ENCODE measurements at regions not wholly inside any gene's neighbourhood (a gene's known extent, or its start where the extent isn't known, plus 50 kb on each side); places are given as distances from the start of the nearest gene placed in this dataset.
A peak's percentile ranks its signal among the peaks of the same experiment; 100 is the strongest.
"Not testable (repeated sequence)": the region's sequence is repeated elsewhere in the genome, so short reads cannot be mapped to it uniquely, and the experiment has no call there.

DNA sequence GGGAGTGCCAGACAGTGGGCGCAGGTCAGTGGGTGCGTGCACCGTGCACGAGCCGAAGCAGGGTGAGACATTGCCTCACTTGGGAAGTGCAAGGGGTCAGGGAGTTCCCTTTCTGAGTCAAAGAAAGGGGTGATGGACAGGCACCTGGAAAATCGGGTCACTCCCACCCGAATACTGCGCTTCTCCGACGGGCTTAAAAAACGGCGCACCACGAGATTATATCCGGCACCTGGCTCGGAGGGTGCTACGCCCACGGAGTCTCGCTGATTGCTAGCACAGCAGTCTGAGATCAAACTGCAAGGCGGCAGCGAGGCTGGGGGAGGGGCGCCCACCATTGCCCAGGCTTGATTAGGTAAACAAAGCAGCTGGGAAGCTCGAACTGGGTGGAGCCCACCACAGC, 58.6 kb upstream of the TSPAN2 start:
- H3K36me3 ChIP-seq (ENCODE audit: control insufficient read depth in 5 of 5, insufficient read depth in 5 of 5, low read length in 5 of 5); H3K27me3 ChIP-seq (ENCODE audit: control insufficient read depth in 5 of 5, insufficient read depth in 4 of 5, low read length in 5 of 5); H3K9ac ChIP-seq (ENCODE audit: low read length in 5 of 5); H3K4me1 ChIP-seq (ENCODE audit: control insufficient read depth in 5 of 5, insufficient read depth in 5 of 5, low read length in 5 of 5); H3K9me3 ChIP-seq (ENCODE audit: control insufficient read depth in 5 of 5, low read length in 5 of 5); H3K4me3 ChIP-seq (ENCODE audit: low read depth in 1 of 5, low read length in 5 of 5); H3K27ac ChIP-seq (ENCODE audit: low read depth, low read length): not testable (repeated sequence)

DNA sequence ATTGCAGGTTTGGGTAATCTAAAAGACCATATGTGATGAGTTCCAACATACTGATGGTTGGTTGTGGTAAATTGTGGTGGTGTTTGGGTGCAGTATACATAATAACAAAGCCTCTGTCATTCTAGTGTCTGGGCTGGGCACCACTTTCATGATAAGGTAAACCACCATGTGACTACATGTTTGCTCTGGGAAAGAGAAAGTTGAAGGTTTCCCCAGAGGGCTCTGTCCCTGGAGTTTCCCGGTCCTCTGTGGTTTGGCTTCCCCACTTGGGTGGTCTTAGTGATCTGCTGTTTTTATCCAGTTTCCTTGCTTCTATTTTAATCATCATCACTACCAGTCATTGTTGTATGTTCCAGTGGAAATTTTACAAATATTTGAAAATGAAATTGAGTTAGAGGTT, 55.9 kb upstream of the TSPAN2 start:
- no peak overlapping the region for H3K4me3 ChIP-seq (ENCODE audit: low read depth in 1 of 5, low read length in 5 of 5)
- no peak overlapping the region for H3K9ac ChIP-seq (ENCODE audit: low read length in 5 of 5)
- H3K36me3 ChIP-seq (ENCODE audit: control insufficient read depth in 5 of 5, insufficient read depth in 5 of 5, low read length in 5 of 5): no peaks in the 10 kb centered on the region
- H3K27me3 ChIP-seq (ENCODE audit: control insufficient read depth in 5 of 5, insufficient read depth in 4 of 5, low read length in 5 of 5): no peaks in the 10 kb centered on the region
- peaks cover 0 to 5% (median 0%) of the 10 kb centered on the region in 5 donors for H3K4me1 ChIP-seq (ENCODE audit: control insufficient read depth in 5 of 5, insufficient read depth in 5 of 5, low read length in 5 of 5)
- no peak overlapping the region for H3K27ac ChIP-seq (ENCODE audit: low read depth, low read length)
- no peaks in the 10 kb centered on the region for H3K9me3 ChIP-seq (ENCODE audit: control insufficient read depth in 5 of 5, low read length in 5 of 5)

DNA sequence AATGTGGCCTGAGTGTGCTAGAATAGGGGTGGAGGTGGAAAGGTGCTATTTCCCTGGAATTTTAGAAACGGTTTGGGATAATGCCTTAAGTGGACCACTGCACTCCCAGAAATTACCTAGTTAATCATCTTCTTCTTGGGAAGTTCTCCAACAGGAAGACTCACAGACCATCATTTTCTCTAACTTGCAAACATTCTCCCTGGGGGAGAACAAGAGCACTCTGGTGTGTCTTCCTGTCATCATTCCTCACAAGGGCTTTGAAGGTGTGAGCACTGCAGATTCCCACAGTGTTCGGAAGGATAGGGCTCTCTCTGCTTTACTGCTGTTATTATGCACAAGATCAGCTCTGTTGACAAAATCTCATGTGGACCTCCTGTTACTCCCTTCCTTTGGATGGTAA, 54.9 kb upstream of the TSPAN2 start:
- no peaks in the 10 kb centered on the region for H3K27me3 ChIP-seq (ENCODE audit: control insufficient read depth in 5 of 5, insufficient read depth in 4 of 5, low read length in 5 of 5)
- no peaks in the 10 kb centered on the region for H3K36me3 ChIP-seq (ENCODE audit: control insufficient read depth in 5 of 5, insufficient read depth in 5 of 5, low read length in 5 of 5)
- H3K27ac ChIP-seq (ENCODE audit: low read depth, low read length): no peak overlapping the region
- no peak overlapping the region for H3K4me3 ChIP-seq (ENCODE audit: low read depth in 1 of 5, low read length in 5 of 5)
- no peaks in the 10 kb centered on the region for H3K9me3 ChIP-seq (ENCODE audit: control insufficient read depth in 5 of 5, low read length in 5 of 5)
- H3K4me1 ChIP-seq (ENCODE audit: control insufficient read depth in 5 of 5, insufficient read depth in 5 of 5, low read length in 5 of 5): peaks cover 0 to 5% (median 2%) of the 10 kb centered on the region in 5 donors
- no peak overlapping the region for H3K9ac ChIP-seq (ENCODE audit: low read length in 5 of 5)

DNA sequence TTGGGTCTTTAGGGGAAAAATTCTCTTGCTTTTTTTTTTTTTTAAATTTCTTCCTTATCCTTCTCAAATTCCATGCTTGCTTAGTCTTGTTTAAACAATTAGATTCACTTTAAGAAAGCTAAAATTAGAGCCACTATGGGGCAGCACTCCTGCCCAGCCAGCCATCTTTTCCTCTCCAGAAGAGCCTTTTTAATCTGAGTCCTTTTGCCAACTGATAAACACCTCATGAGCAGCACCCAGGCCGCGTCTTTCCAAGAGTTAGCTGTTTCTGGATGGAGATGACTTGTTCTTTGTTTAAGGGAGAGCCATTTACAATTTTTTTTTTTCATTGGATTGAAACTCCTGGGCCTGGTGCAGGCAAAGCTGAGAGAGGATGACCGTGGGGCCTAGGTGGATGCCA, 53.3 kb upstream of the TSPAN2 start:
- H3K9ac ChIP-seq (ENCODE audit: low read length in 5 of 5): no peak overlapping the region
- no peaks in the 10 kb centered on the region for H3K9me3 ChIP-seq (ENCODE audit: control insufficient read depth in 5 of 5, low read length in 5 of 5)
- H3K4me3 ChIP-seq (ENCODE audit: low read depth in 1 of 5, low read length in 5 of 5): no peak overlapping the region
- H3K36me3 ChIP-seq (ENCODE audit: control insufficient read depth in 5 of 5, insufficient read depth in 5 of 5, low read length in 5 of 5): no peaks in the 10 kb centered on the region
- H3K4me1 ChIP-seq (ENCODE audit: control insufficient read depth in 5 of 5, insufficient read depth in 5 of 5, low read length in 5 of 5): peaks cover 0 to 7% (median 5%) of the 10 kb centered on the region in 5 donors
- no peaks in the 10 kb centered on the region for H3K27me3 ChIP-seq (ENCODE audit: control insufficient read depth in 5 of 5, insufficient read depth in 4 of 5, low read length in 5 of 5)
- no peak overlapping the region for H3K27ac ChIP-seq (ENCODE audit: low read depth, low read length)

DNA sequence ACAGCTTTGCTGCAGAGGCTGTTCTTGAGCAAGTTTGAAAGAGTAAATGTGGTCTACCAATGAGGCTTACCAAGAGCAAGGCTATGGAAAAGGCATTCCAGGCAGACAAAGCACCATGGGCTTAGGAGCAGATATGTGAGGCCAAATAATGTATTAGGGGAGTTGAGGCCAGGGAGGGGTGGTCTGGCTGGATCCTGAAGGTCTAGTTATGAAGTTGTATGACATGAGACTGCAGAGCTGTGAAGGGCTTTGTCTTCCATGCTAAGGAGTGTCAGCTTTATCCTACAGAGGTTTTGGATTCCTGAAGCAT, 51.8 kb upstream of the TSPAN2 start:
- H3K9ac ChIP-seq (ENCODE audit: low read length in 5 of 5): no peak overlapping the region
- no peak overlapping the region for H3K4me3 ChIP-seq (ENCODE audit: low read depth in 1 of 5, low read length in 5 of 5)
- no peak overlapping the region for H3K27ac ChIP-seq (ENCODE audit: low read depth, low read length)
- H3K27me3 ChIP-seq (ENCODE audit: control insufficient read depth in 5 of 5, insufficient read depth in 4 of 5, low read length in 5 of 5): no peaks in the 10 kb centered on the region
- H3K36me3 ChIP-seq (ENCODE audit: control insufficient read depth in 5 of 5, insufficient read depth in 5 of 5, low read length in 5 of 5): no peaks in the 10 kb centered on the region
- H3K4me1 ChIP-seq (ENCODE audit: control insufficient read depth in 5 of 5, insufficient read depth in 5 of 5, low read length in 5 of 5): peaks cover 0 to 7% (median 5%) of the 10 kb centered on the region in 5 donors
- no peaks in the 10 kb centered on the region for H3K9me3 ChIP-seq (ENCODE audit: control insufficient read depth in 5 of 5, low read length in 5 of 5)

DNA sequence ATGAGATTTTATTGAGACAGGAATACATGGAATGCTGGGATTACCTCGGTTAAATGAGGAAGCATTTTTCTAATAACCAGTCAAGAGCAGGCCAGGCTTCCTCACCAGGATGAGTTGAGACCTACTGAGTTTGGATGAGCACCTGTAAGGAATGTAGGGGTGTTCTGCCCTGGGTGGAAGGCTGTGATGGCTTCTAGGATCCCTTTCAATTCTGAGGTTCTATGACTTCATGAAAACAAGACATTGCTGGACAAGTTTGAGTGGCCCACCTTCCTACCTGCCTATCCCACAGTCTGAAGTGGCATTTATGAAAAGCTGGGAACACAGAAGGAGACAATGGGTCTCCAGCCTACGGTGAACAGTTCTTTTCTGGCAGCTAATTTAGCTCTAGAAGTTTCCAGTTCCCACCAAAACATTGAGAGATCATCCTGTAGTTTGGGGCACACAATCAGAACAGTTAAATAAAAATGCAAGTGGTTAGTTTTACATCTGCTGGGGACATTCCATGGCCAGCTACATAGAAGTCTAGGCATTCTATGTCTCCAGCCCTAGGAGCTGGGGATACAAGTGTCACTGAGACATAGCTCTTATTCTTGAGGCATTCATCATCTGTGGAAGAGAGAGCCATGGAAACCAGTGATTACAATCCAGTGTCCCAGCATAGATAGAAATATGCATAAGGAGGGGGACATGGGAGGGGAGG, 51.3 kb upstream of the TSPAN2 start:
- Histone ChIP-seq H3K9ac (ENCODE audit: low read length in 5 of 5) (no peak overlapping the region), H3K4me1 (ENCODE audit: control insufficient read depth in 5 of 5, insufficient read depth in 5 of 5, low read length in 5 of 5) (peaks cover 0 to 7% (median 5%) of the 10 kb centered on the region in 5 donors), H3K36me3 (ENCODE audit: control insufficient read depth in 5 of 5, insufficient read depth in 5 of 5, low read length in 5 of 5) (no peaks in the 10 kb centered on the region), H3K4me3 (ENCODE audit: low read depth in 1 of 5, low read length in 5 of 5) (no peak overlapping the region), H3K9me3 (ENCODE audit: control insufficient read depth in 5 of 5, low read length in 5 of 5) (no peaks in the 10 kb centered on the region), H3K27ac (ENCODE audit: low read depth, low read length) (no peak overlapping the region), H3K27me3 (ENCODE audit: control insufficient read depth in 5 of 5, insufficient read depth in 4 of 5, low read length in 5 of 5) (no peaks in the 10 kb centered on the region)

DNA sequence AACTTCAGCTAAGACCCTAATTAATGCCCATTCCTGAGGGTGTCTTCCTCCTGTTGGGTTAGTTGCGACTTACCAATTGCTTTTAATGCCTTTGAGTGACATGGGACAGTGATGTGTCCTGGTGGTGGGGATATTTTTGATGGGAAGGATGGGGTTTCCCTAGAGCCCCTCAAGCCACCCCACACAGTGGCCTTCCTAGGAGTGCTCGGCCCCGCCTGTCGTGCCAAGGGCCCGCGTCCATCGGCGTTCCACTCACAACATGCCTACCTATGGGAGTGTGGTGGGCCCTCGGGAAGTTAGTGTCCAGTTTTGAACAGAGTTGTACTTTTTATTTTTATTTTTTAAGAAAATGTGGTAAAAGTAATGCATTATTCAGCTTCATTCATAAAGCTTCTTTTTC, 50.1 kb upstream of the TSPAN2 start:
- Histone ChIP-seq H3K36me3 (ENCODE audit: control insufficient read depth in 5 of 5, insufficient read depth in 5 of 5, low read length in 5 of 5) (no peaks in the 10 kb centered on the region), H3K4me1 (ENCODE audit: control insufficient read depth in 5 of 5, insufficient read depth in 5 of 5, low read length in 5 of 5) (peaks cover 0 to 11% (median 7%) of the 10 kb centered on the region in 5 donors), H3K27ac (ENCODE audit: low read depth, low read length) (no peak overlapping the region), H3K27me3 (ENCODE audit: control insufficient read depth in 5 of 5, insufficient read depth in 4 of 5, low read length in 5 of 5) (no peaks in the 10 kb centered on the region), H3K9me3 (ENCODE audit: control insufficient read depth in 5 of 5, low read length in 5 of 5) (no peaks in the 10 kb centered on the region), H3K9ac (ENCODE audit: low read length in 5 of 5) (peak overlapping the region in 1 of 5 donors; percentile 9), H3K4me3 (ENCODE audit: low read depth in 1 of 5, low read length in 5 of 5) (peak overlapping the region in 2 of 5 donors; percentile 8 to 16)

Measured in subcutaneous abdominal adipose tissue (tissue), 5 donors.